ENCODE measurements at regions not wholly inside any gene's neighbourhood (a gene's known extent, or its start where the extent isn't known, plus 50 kb on each side); places are given as distances from the start of the nearest gene placed in this dataset.

DNA sequence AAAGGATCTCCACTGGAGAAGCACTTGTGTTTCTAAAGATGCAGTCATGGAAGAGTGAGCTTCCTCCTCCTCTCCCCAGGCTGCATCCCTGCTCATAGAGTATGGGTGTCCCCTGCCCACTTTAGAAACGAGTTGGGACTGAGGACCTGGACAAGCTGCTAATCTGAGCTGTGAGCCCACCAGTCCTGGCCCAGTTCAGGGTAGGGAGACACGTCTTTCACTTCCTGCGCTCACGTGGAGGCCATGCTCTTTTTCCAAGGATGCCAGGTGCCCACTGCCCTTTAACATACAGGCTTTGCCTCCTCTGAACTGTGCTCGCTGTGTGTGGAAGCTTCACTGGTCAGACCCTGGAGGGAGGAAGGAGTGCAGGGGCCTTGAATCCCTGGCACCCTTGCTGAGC, 316.3 kb downstream of the UACA start:
- TF ChIP-seq, protein P1, sequence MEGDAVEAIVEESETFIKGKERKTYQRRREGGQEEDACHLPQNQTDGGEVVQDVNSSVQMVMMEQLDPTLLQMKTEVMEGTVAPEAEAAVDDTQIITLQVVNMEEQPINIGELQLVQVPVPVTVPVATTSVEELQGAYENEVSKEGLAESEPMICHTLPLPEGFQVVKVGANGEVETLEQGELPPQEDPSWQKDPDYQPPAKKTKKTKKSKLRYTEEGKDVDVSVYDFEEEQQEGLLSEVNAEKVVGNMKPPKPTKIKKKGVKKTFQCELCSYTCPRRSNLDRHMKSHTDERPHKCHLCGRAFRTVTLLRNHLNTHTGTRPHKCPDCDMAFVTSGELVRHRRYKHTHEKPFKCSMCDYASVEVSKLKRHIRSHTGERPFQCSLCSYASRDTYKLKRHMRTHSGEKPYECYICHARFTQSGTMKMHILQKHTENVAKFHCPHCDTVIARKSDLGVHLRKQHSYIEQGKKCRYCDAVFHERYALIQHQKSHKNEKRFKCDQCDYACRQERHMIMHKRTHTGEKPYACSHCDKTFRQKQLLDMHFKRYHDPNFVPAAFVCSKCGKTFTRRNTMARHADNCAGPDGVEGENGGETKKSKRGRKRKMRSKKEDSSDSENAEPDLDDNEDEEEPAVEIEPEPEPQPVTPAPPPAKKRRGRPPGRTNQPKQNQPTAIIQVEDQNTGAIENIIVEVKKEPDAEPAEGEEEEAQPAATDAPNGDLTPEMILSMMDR (IDR thresholded peaks at IDR 0.05): no peak

DNA sequence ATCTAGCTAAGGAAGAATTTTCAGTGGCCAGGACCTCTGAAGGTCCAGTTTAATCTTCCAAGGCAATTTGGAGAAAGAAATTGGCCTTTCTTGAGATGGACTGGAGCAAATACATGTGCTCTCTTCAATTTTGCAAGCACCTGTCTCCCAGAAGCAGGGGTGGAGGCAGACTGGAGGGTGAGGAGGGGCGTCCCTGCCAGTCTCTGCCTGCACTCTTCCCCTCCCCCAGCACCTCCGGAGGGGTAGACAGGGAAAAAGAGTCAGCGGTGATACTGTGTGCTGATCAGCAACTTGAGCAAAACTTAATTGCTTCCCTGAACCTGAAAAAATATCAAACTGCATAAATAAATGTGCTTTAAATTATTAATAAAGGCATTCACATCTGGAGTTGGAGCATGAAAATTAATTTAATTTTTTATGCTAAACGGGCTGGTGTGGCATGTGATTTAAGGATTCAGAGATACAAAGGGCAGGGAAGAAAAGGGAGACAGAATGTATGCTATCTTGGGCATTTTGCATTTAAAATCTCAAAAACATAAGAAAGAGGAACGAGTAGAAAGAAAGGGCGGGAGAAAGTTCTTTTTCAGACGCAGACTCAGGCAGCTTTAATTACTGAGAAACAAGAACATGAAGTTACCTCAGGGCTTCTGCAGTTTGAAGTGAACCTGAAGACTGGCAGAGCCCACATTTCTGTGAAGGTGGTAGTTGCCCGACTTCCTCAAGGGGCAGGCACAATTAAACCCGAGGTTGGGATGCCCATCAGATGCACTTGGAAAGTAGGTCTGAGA, 319.7 kb downstream of the UACA start:
- TF ChIP-seq, protein P1 (IDR thresholded peaks at IDR 0.05): no peak

DNA sequence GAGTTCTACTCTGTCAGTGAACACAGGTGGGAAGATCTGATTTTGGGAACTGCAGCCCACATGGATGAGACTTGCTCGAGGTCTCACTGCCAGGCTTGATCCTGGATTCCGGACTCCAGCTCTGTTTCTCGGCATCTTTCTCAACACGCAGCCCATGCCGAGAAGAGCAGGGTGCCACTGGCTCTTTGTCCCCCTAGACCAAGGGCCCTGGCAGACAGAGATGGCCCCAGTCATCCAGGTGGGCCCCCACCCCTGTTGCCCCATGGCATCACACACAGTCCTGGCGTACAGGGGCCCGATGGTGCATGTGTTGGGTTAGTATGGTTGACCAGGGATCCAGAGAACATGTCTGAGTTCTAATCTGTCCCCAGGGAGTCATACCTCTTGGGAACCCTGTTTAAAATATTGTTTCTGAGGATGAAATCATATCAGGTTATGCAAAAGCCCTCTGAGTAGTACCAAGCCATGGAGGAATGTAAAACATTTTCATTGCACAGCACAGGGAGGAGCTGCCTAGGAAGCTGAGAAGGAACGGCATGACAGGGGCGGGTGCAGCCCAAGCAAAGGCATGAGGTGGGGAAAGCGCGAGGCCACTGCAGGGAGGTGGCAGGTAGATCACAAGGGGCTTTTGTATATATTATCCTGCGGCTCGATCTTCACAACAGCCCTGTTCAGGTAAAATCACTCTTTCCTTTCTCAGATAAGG, 320.6 kb downstream of the UACA start:
- TF ChIP-seq, protein P1 (IDR thresholded peaks at IDR 0.05): no peak

DNA sequence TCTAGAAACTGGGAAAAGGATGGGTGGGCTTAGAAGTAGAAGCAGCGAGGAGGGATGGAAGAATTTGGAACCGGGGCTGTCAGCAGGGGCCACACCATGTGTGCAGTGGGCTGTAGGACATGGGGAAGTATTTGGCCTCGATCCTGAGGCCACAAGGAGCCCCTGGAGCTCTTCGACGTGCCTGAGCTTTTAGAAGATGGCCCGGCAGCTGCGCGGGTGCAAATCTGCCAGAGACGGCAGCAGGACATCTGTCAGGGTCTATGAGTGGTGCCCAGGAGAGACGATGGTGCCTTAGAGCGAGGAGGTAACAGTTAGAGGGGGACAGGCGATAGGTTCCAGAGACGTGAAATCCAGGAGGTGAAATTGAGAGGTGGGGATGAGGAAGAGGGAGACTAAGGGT, 321.1 kb downstream of the UACA start:
- TF ChIP-seq, protein P1 (IDR thresholded peaks at IDR 0.05): no peak

DNA sequence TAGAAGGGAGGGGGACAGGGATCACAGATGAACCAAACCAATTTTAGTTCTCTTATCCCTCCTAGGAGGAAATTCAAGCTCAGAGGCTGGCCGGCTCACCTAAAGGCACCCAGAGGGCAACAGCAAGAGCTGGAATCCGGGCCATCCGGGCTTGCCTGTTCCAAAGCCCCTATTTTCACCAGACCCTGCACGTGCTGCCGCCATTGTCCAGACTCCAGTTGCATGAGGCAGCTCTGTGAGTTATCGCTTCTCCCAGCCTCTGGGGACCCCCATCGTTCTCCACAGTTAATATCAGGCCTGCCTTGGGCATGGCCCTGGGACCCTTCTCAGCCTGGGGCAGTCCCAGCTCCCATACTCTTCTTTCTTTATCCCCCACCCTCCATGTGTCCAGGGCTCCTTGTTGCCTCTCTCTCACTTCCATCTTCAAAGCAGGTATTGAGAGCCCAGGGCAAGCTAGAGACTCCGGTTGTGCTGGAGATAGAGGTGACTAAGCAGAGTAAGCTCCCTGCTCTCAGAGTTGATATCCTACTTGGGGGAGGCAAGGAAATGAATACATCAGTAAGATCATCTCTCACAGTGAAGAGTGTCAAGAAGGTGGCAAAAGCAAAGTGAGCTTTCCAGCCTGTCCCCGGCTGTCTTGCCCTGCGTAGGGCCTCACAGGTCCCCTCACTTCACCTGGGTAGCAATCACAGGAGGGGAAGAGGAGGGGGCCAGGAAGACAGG, 322.8 kb downstream of the UACA start:
- TF ChIP-seq, protein P1 (IDR thresholded peaks at IDR 0.05): no peak

DNA sequence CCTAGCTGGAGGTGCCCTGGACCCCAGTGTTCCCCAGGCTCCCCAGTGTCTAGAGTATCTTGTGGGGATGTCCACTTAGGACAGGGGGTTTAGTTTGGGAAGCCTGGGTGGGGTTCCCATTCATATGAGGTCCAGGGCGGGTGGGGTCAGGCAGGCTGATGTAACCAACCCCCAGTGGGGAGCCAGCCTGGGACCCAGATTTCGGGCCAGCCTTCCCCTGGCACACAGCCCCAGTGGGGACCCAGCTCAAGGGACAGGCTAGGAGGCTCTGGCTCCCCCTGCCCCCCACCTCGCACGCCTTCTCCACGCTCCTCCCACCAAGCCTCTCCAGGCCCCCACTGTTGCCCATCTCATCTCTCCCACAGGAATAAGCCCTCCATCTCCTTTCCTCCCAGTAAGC, 323.5 kb downstream of the UACA start:
- TF ChIP-seq, protein P1 (IDR thresholded peaks at IDR 0.05): no peak

DNA sequence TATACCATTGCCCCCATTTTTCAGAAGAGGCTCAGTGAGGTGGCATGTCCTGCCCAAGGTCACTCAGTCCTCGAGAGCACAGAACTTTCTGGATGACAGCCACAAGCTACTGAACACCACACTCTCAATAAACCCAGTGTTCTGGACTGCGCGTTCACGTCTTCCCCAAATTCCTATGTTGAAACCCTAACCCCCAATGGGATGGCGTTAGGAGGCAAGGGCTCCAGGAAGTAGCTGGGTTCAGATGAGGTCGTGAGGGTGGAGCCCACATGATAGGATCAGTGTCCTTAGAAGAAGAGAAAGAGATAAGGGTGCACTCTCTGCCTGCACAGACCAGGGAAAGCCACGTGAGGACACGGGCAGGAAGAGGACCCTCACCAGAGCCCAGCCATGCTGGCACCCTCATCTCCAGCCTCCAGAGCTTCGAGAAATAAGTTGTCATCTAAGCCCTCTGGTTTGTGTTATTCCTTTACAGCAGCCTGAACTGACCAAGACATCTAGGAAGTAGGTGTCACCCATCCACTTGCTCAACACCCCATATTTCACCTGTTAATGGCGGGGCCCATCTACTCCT, 324.0 kb downstream of the UACA start:
- TF ChIP-seq, protein P1 (IDR thresholded peaks at IDR 0.05): no peak

All from LNCAP (cell line).